Testis (tissue), 2 donors: ENCODE measurements at regions not wholly inside any gene's neighbourhood (a gene's known extent, or its start where the extent isn't known, plus 50 kb on each side); places are given as distances from the start of the nearest gene placed in this dataset.

Source experiments
- DNase-seq: peaks from one replicate; pipeline ENCODE4 v3.0.0-alpha.2; 2019
- H3K27ac ChIP-seq, 2 donors: fragments of 200-600 bp; sonication (generic); one replicate each; pipeline ENCODE4 v1.5.1; 2019
- H3K27me3 ChIP-seq: fragments of 200-600 bp; sonication (generic); one replicate; pipeline ENCODE4 v1.5.1; 2019
- H3K36me3 ChIP-seq: fragments of 200-600 bp; sonication (generic); one replicate; pipeline ENCODE4 v1.5.1; 2017; ENCODE audit warnings: low read depth; ENCODE audit errors: missing control alignments
- H3K4me1 ChIP-seq: fragments of 200-600 bp; sonication (generic); one replicate; pipeline ENCODE4 v1.5.1; 2019
- H3K4me3 ChIP-seq, 2 donors: fragments of 200-600 bp; sonication (generic); one replicate each; pipeline ENCODE4 v1.5.1; 2017 to 2019
- H3K9me3 ChIP-seq: fragments of 200-600 bp; sonication (generic); one replicate; pipeline ENCODE4 v1.5.1; 2017
- CTCF ChIP-seq, 3 experiments: fragments of 450-650 bp in 2 of 3; fragments of 200-600 bp in 1 of 3; sonication (generic) in 1 of 3; IDR thresholded peaks; one replicate each; pipeline ENCODE4 v1.5.1; 2016 to 2019; ENCODE audit warnings: antibody characterized with exemption in 3 of 3, mild to moderate bottlenecking in 2 of 3, moderate library complexity in 1 of 3
- POLR2A ChIP-seq: fragments of 450-650 bp; IDR thresholded peaks from one replicate; pipeline ENCODE4 v1.6.1; 2017; ENCODE audit warnings: antibody characterized with exemption, mild to moderate bottlenecking, moderate library complexity
- WGBS, 2 donors: methylation state at CpG; one replicate each; pipeline ENCODE4 v1.1.5; 2018; 5-methylcytosine and 5-hydroxymethylcytosine counted together
- intact Hi-C: fragments of 100-400 bp; cut with DNase I; formaldehyde crosslinking; loops from one replicate; pipeline ENCODE4 v1.15.1; 2023; ENCODE audit warnings: low total_unique reads

GRCh38 chr10:106136175-106136574 lies 1028.3 kb downstream of the SORCS1 start:
- Histone ChIP-seq H3K9me3 (no peaks in the 10 kb centered on the region), H3K4me1 (no peaks in the 10 kb centered on the region), H3K27me3 (no peaks in the 10 kb centered on the region), H3K27ac (no peak overlapping the region), H3K4me3 (no peak overlapping the region), H3K36me3 (no peaks in the 10 kb centered on the region)
- intact Hi-C loops: no loop called here
- DNase-seq: no peak
- TF ChIP-seq CTCF (IDR thresholded peaks at IDR 0.05): no peak
- TF ChIP-seq POLR2A: no peak

- intact Hi-C loops: no loop called here
- no peak for DNase-seq
- no peak overlapping the region for H3K4me3 ChIP-seq
- no peak overlapping the region for H3K27ac ChIP-seq
- 80 to 87% methylated on average over 8 of the region's 8 CpGs for WGBS, 2 donors
- no peaks in the 10 kb centered on the region for H3K4me1 ChIP-seq
- no peaks in the 10 kb centered on the region for H3K27me3 ChIP-seq
- TF ChIP-seq POLR2A (no peak), CTCF (IDR thresholded peaks at IDR 0.05) (no peak)
- H3K9me3 ChIP-seq: no peaks in the 10 kb centered on the region
- H3K36me3 ChIP-seq: no peaks in the 10 kb centered on the region
These were observed 1030.0 kb downstream of the SORCS1 start for GRCh38 chr10:106134326-106135000.

DNA sequence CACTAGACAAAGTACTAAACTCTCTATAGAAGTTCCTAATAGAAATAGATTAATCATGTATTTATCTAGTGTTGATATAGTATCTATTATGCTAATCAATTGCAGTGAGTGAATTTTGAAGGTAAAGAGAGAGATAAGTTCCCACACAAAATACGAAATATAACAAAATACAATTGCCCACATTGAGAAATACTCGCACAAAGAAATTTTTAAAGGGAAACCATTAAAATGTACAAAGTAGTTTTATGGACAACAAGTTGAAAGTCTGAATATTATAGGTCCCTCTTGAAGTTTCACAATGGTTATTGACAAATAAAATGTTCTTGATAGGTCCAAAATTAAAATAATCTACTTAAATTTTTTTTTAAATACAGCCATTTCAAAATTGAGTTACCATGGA lies 1031.1 kb downstream of the SORCS1 start:
- H3K4me3 ChIP-seq: no peak overlapping the region
- no peak overlapping the region for H3K27ac ChIP-seq
- H3K36me3 ChIP-seq: no peaks in the 10 kb centered on the region
- TF ChIP-seq CTCF (IDR thresholded peaks at IDR 0.05): no peak
- TF ChIP-seq POLR2A: no peak
- H3K9me3 ChIP-seq: no peaks in the 10 kb centered on the region
- WGBS, 2 donors: 47 to 69% methylated on average over 2 of the region's 2 CpGs
- DNase-seq: no peak
- intact Hi-C loops: no loop called here
- H3K4me1 ChIP-seq: no peaks in the 10 kb centered on the region
- no peaks in the 10 kb centered on the region for H3K27me3 ChIP-seq

DNA sequence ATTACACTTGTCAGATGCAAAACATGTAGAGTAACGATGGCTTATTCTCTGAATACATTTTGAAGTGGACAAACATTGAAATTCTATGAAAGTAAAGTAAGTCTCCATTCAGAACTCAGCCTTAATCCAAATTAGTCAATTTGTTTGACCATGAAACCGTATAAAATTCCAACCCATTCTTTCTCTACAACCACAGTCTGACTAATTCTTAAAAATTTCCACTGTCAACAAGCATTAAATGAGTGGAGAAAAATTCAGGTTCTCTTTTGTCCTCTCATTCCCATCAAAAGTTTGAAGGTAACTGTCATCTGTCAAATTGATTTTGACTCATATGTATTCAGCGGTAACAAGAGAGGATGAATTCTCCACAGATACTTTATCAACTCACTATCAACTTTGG lies 1031.5 kb downstream of the SORCS1 start:
- 66 to 74% methylated on average over 3 of the region's 3 CpGs for WGBS, 2 donors

More for the DNA sequence above, 1031.5 kb downstream of the SORCS1 start:
- TF ChIP-seq POLR2A (no peak), CTCF (IDR thresholded peaks at IDR 0.05) (no peak)
- Histone ChIP-seq H3K9me3 (no peaks in the 10 kb centered on the region), H3K4me3 (no peak overlapping the region), H3K4me1 (no peaks in the 10 kb centered on the region), H3K27ac (no peak overlapping the region), H3K27me3 (no peaks in the 10 kb centered on the region), H3K36me3 (no peaks in the 10 kb centered on the region)
- intact Hi-C loops: no loop called here
- DNase-seq: no peak
